Calu3 (cell line): ENCODE measurements at regions not wholly inside any gene's neighbourhood (a gene's known extent, or its start where the extent isn't known, plus 50 kb on each side); places are given as distances from the start of the nearest gene placed in this dataset.

Source experiments
- BruUV-seq: library from RNA; stranded (reverse); fragments of 400-500 nt; replicated peaks from 2 replicates; lab custom pipeline; 2021; lab: Mats Ljungman, UMichigan
- CTCF ChIA-PET: fragments of 300-600 bp; sonication (Branson Sonifier 250); formaldehyde crosslinking; loops from one replicate; lab custom pipeline; 2022; ENCODE audit warnings: antibody characterized with exemption; lab: Charles Lee
- DNase-seq: peaks from one replicate; pipeline ENCODE4 v3.0.0; 2022
- H3K27ac Mint-ChIP-seq: one replicate; pipeline ENCODE4 v1.8.0; 2022; ENCODE audit warnings: mixed read lengths; ENCODE audit not compliant: unreplicated experiment
- H3K27me3 Mint-ChIP-seq: one replicate; pipeline ENCODE4 v1.8.0; 2022; ENCODE audit warnings: mixed read lengths; ENCODE audit not compliant: unreplicated experiment
- H3K36me3 Mint-ChIP-seq: one replicate; pipeline ENCODE4 v1.8.0; 2022; ENCODE audit warnings: mild to moderate bottlenecking, moderate library complexity, mixed read lengths; ENCODE audit not compliant: insufficient read depth, unreplicated experiment
- H3K4me1 Mint-ChIP-seq: one replicate; pipeline ENCODE4 v1.8.0; 2022; ENCODE audit warnings: mild to moderate bottlenecking, low read depth, mixed read lengths; ENCODE audit not compliant: unreplicated experiment
- H3K4me3 Mint-ChIP-seq: one replicate; pipeline ENCODE4 v1.8.0; 2022; ENCODE audit warnings: mild to moderate bottlenecking, low read depth, moderate library complexity, mixed read lengths; ENCODE audit not compliant: unreplicated experiment
- H3K9me3 Mint-ChIP-seq: one replicate; pipeline ENCODE4 v1.8.0; 2022; ENCODE audit warnings: low read depth, mixed read lengths; ENCODE audit not compliant: unreplicated experiment
- intact Hi-C: fragments of 100-400 bp; cut with micrococcal nuclease; formaldehyde crosslinking; loops from one replicate; pipeline ENCODE4 v1.10.0; 2022; ENCODE audit not compliant: unreplicated experiment
- TF ChIP-seq, protein P1 (sequence below): fragments of 200-600 bp; IDR thresholded peaks from one replicate; pipeline ENCODE4 v1.8.0; 2022; ENCODE audit warnings: antibody characterized with exemption; ENCODE audit not compliant: unreplicated experiment

DNA sequence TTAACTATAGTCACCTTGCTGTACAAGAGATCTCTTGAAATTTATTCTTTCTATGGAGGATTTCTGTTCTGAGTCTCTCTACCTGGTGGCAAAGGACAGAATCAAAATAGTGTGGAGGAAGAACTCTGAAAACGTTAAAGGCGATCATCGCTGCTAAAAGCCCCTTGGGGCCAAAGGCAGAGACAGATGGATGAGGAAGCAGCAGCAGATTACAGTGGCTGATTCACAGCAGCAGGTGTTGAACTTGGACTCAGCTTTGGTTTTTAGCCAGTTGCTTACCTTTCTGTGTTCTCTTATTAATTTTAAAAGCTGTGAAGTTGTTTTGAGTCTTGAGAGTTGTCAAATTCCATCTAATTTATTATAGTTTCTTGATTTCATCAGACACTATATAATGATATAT lies 956.1 kb upstream of the GOT2 start:
- CTCF ChIA-PET, result no interaction called here
- no peak overlapping the region for H3K4me3 Mint-ChIP-seq
- no TSS peak for BruUV-seq

DNA sequence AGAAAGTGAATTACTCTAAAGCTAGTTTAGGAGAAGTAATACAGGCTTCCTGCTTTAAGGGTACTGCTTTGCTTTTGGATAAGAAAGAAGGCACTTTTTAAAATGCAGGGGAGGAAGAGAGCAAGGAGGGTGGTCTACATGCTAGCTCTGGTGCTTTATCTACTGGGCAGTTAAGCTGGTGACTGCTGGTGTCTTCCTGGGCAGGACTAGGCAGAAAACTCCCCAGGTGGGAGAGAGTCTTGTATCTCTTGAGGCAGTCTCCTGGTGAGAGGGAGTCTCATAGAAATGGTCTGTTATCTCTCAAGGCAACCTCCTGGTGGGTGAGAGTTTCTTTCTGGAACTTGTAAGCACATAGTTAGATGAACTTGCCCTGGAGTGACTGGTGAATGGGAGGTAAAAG lies 953.9 kb upstream of the GOT2 start:
- intact Hi-C loops, result no loop called here
- TF ChIP-seq, protein P1, sequence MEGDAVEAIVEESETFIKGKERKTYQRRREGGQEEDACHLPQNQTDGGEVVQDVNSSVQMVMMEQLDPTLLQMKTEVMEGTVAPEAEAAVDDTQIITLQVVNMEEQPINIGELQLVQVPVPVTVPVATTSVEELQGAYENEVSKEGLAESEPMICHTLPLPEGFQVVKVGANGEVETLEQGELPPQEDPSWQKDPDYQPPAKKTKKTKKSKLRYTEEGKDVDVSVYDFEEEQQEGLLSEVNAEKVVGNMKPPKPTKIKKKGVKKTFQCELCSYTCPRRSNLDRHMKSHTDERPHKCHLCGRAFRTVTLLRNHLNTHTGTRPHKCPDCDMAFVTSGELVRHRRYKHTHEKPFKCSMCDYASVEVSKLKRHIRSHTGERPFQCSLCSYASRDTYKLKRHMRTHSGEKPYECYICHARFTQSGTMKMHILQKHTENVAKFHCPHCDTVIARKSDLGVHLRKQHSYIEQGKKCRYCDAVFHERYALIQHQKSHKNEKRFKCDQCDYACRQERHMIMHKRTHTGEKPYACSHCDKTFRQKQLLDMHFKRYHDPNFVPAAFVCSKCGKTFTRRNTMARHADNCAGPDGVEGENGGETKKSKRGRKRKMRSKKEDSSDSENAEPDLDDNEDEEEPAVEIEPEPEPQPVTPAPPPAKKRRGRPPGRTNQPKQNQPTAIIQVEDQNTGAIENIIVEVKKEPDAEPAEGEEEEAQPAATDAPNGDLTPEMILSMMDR, result no peak
- H3K9me3 Mint-ChIP-seq, result peaks cover 18% of the 10 kb centered on the region
- DNase-seq, result no peak
- CTCF ChIA-PET, result no interaction called here
- no peaks in the 10 kb centered on the region for H3K4me1 Mint-ChIP-seq
- no peak overlapping the region for H3K4me3 Mint-ChIP-seq
- BruUV-seq, result no TSS peak
- no peak overlapping the region for H3K27ac Mint-ChIP-seq
- H3K36me3 Mint-ChIP-seq, result no peaks in the 10 kb centered on the region
- no peaks in the 10 kb centered on the region for H3K27me3 Mint-ChIP-seq

More for the DNA sequence above, 956.1 kb upstream of the GOT2 start:
- H3K9me3 Mint-ChIP-seq, result peaks cover 18% of the 10 kb centered on the region
- intact Hi-C loops, result no loop called here
- TF ChIP-seq, protein P1, result no peak
- H3K27me3 Mint-ChIP-seq, result no peaks in the 10 kb centered on the region
- no peaks in the 10 kb centered on the region for H3K4me1 Mint-ChIP-seq
- no peak overlapping the region for H3K27ac Mint-ChIP-seq
- DNase-seq, result no peak
- H3K36me3 Mint-ChIP-seq, result no peaks in the 10 kb centered on the region

DNA sequence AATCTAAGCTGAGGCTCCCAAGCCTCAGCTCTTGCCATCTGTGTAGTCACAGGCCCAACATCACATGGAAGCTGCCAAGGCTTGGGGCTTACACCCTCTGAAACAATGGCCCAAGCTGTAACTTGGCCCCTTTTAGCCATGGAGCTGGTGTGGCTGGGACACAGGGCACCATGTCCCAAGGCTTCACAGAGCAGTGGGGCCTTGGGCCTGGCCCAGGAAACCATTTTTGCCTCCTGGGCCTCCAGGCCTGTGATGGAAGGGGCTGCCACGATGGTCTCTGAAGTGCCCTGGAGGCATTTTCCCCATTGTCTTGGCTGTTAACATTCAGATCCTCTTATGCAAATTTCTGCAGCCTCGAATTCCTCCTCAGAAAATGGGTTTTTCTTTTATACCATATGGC lies 952.3 kb upstream of the GOT2 start:
- no peaks in the 10 kb centered on the region for H3K27me3 Mint-ChIP-seq
- no peak overlapping the region for H3K4me3 Mint-ChIP-seq
- H3K27ac Mint-ChIP-seq, result no peak overlapping the region
- intact Hi-C loops, result no loop called here
- TF ChIP-seq, protein P1, result no peak
- no TSS peak for BruUV-seq
- DNase-seq, result no peak
- H3K36me3 Mint-ChIP-seq, result no peaks in the 10 kb centered on the region
- CTCF ChIA-PET, result no interaction called here
- H3K9me3 Mint-ChIP-seq, result peaks cover 15% of the 10 kb centered on the region
- no peaks in the 10 kb centered on the region for H3K4me1 Mint-ChIP-seq

DNA sequence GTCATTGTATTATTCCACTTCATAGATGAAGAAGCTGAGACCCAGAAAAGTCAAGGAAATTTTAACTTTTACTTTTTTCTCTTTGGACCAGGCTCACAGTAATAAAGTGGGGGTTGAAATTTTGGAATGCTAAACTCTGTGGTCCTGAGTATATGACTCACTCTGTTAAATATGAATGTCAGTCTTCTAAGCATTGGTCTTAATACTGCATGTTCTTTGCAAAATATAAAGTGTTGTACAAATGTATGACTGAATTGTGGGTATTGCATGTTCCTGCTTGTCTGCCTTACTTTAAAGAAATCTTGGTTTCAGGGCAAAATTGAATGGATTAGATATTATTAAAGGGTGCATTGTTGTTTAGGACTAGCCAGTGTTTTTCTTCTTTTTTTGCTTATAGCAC lies 950.8 kb upstream of the GOT2 start:
- BruUV-seq, result no TSS peak
- Mint-ChIP-seq H3K4me1 (no peaks in the 10 kb centered on the region), H3K36me3 (no peaks in the 10 kb centered on the region), H3K4me3 (no peak overlapping the region), H3K9me3 (peaks cover 12% of the 10 kb centered on the region), H3K27me3 (no peaks in the 10 kb centered on the region), H3K27ac (no peak overlapping the region)
- CTCF ChIA-PET, result no interaction called here
- TF ChIP-seq, protein P1, result no peak
- DNase-seq, result no peak
- intact Hi-C loops, result no loop called here
